ENCODE measurements at regions not wholly inside any gene's neighbourhood (a gene's known extent, or its start where the extent isn't known, plus 50 kb on each side); places are given as distances from the start of the nearest gene placed in this dataset.
A peak's percentile ranks its signal among the peaks of the same experiment; 100 is the strongest.
"Not testable (repeated sequence)": the region's sequence is repeated elsewhere in the genome, so short reads cannot be mapped to it uniquely, and the experiment has no call there.

- no peak for ATAC-seq (ENCODE audit: low read depth)
- no peaks in the 10 kb centered on the region for H3K36me3 Mint-ChIP-seq (ENCODE audit: low read depth)
- no peak for TF ChIP-seq CTCF (IDR thresholded peaks at IDR 0.05)
- CTCF ChIA-PET, result no interaction called here
- POLR2A ChIA-PET, result no interaction called here
- intact Hi-C loops (cut with micrococcal nuclease), result no loop called here
- H3K4me1 Mint-ChIP-seq, result no peaks in the 10 kb centered on the region
- H3K9me3 Mint-ChIP-seq, result no peaks in the 10 kb centered on the region
- peaks cover 3% of the 10 kb centered on the region for H3K27me3 Mint-ChIP-seq
- no peak for DNase-seq
- no peak overlapping the region for H3K27ac Mint-ChIP-seq
- H3K4me3 Mint-ChIP-seq, result no peak overlapping the region
These were observed 118.1 kb upstream of the EGR2 start for GRCh38 chr10:62934258-62934657.

- H3K36me3 Mint-ChIP-seq (ENCODE audit: low read depth); DNase-seq; H3K4me1 Mint-ChIP-seq; CTCF ChIA-PET; H3K27me3 Mint-ChIP-seq; H3K9me3 Mint-ChIP-seq; H3K27ac Mint-ChIP-seq; ATAC-seq (ENCODE audit: low read depth); H3K4me3 Mint-ChIP-seq; POLR2A ChIA-PET; intact Hi-C loops (cut with micrococcal nuclease): not testable (repeated sequence)
These were observed 112.6 kb upstream of the EGR2 start for GRCh38 chr10:62928763-62929162.

- ChIA-PET POLR2A (no interaction called here), CTCF (no interaction called here)
- no peak for TF ChIP-seq CTCF (IDR thresholded peaks at IDR 0.05)
- intact Hi-C loops (cut with micrococcal nuclease), result no loop called here
- Mint-ChIP-seq H3K4me1 (no peaks in the 10 kb centered on the region), H3K4me3 (no peak overlapping the region), H3K36me3 (ENCODE audit: low read depth) (no peaks in the 10 kb centered on the region), H3K27me3 (no peaks in the 10 kb centered on the region), H3K9me3 (no peaks in the 10 kb centered on the region), H3K27ac (no peak overlapping the region)
- ATAC-seq (ENCODE audit: low read depth) (no peak), DNase-seq (no peak)
These were observed 110.2 kb upstream of the EGR2 start for GRCh38 chr10:62926407-62926806.

GRCh38 chr10:62924344-62924748, 108.2 kb upstream of the EGR2 start:
- ATAC-seq (ENCODE audit: low read depth) (no peak), DNase-seq (no peak)
- H3K4me3 Mint-ChIP-seq, result no peak overlapping the region
- no peaks in the 10 kb centered on the region for H3K4me1 Mint-ChIP-seq
- intact Hi-C loops (cut with micrococcal nuclease), result no loop called here
- TF ChIP-seq CTCF (IDR thresholded peaks at IDR 0.05), result no peak
- H3K27ac Mint-ChIP-seq, result no peak overlapping the region
- H3K27me3 Mint-ChIP-seq, result no peaks in the 10 kb centered on the region
- POLR2A ChIA-PET, result no interaction called here
- H3K36me3 Mint-ChIP-seq (ENCODE audit: low read depth), result no peaks in the 10 kb centered on the region
- H3K9me3 Mint-ChIP-seq, result no peaks in the 10 kb centered on the region
- CTCF ChIA-PET, result no interaction called here

- intact Hi-C loops (cut with micrococcal nuclease), result no loop called here
- no peak for ATAC-seq (ENCODE audit: low read depth)
- no peak overlapping the region for H3K4me3 Mint-ChIP-seq
- POLR2A ChIA-PET, result no interaction called here
- TF ChIP-seq CTCF (IDR thresholded peaks at IDR 0.05), result no peak
- CTCF ChIA-PET, result no interaction called here
- DNase-seq, result no peak
- H3K27ac Mint-ChIP-seq, result no peak overlapping the region
- no peaks in the 10 kb centered on the region for H3K9me3 Mint-ChIP-seq
- H3K4me1 Mint-ChIP-seq, result peaks cover 17% of the 10 kb centered on the region
- no peaks in the 10 kb centered on the region for H3K36me3 Mint-ChIP-seq (ENCODE audit: low read depth)
- no peaks in the 10 kb centered on the region for H3K27me3 Mint-ChIP-seq
These were observed 103.6 kb upstream of the EGR2 start for GRCh38 chr10:62919776-62920175.

GRCh38 chr10:62917475-62918238, 101.5 kb upstream of the EGR2 start:
- TF ChIP-seq CTCF (IDR thresholded peaks at IDR 0.05), result no peak
- CTCF ChIA-PET, result no interaction called here
- intact Hi-C loops (cut with micrococcal nuclease), result no loop called here
- no peaks in the 10 kb centered on the region for H3K9me3 Mint-ChIP-seq
- POLR2A ChIA-PET, result no interaction called here
- H3K4me1 Mint-ChIP-seq, result peaks cover 36% of the 10 kb centered on the region
- no peaks in the 10 kb centered on the region for H3K27me3 Mint-ChIP-seq
- no peak overlapping the region for H3K4me3 Mint-ChIP-seq
- H3K36me3 Mint-ChIP-seq (ENCODE audit: low read depth), result no peaks in the 10 kb centered on the region
- DNase-seq, result no peak
- H3K27ac Mint-ChIP-seq, result peak overlapping the region; percentile 4
- no peak for ATAC-seq (ENCODE audit: low read depth)
